Choroid plexus epithelial cell (primary cell): ENCODE measurements at regions not wholly inside any gene's neighbourhood (a gene's known extent, or its start where the extent isn't known, plus 50 kb on each side); places are given as distances from the start of the nearest gene placed in this dataset.

Experiments
- DNase-seq: peaks from one replicate; pipeline ENCODE4 v3.0.0-alpha.2; 2010; ENCODE audit warnings: low read depth
- H3K4me3 ChIP-seq: 2 replicates; pipeline ENCODE4 v1.5.1; 2011; ENCODE audit warnings: low read depth, mild to moderate bottlenecking, control low read depth, low read length, moderate library complexity
- TF ChIP-seq, protein P1 (sequence below): conservative IDR thresholded peaks from 2 replicates; pipeline ENCODE4 v1.5.1; 2011; ENCODE audit warnings: low read depth, mild to moderate bottlenecking, control low read depth, inconsistent platforms, low read length, moderate library complexity

GRCh38 chr11:116379185-116379828, 393.5 kb downstream of the BUD13 start:
- DNase-seq, result peak; percentile 9
- no peak overlapping the region for H3K4me3 ChIP-seq
- TF ChIP-seq, protein P1, sequence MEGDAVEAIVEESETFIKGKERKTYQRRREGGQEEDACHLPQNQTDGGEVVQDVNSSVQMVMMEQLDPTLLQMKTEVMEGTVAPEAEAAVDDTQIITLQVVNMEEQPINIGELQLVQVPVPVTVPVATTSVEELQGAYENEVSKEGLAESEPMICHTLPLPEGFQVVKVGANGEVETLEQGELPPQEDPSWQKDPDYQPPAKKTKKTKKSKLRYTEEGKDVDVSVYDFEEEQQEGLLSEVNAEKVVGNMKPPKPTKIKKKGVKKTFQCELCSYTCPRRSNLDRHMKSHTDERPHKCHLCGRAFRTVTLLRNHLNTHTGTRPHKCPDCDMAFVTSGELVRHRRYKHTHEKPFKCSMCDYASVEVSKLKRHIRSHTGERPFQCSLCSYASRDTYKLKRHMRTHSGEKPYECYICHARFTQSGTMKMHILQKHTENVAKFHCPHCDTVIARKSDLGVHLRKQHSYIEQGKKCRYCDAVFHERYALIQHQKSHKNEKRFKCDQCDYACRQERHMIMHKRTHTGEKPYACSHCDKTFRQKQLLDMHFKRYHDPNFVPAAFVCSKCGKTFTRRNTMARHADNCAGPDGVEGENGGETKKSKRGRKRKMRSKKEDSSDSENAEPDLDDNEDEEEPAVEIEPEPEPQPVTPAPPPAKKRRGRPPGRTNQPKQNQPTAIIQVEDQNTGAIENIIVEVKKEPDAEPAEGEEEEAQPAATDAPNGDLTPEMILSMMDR, result no peak

DNA sequence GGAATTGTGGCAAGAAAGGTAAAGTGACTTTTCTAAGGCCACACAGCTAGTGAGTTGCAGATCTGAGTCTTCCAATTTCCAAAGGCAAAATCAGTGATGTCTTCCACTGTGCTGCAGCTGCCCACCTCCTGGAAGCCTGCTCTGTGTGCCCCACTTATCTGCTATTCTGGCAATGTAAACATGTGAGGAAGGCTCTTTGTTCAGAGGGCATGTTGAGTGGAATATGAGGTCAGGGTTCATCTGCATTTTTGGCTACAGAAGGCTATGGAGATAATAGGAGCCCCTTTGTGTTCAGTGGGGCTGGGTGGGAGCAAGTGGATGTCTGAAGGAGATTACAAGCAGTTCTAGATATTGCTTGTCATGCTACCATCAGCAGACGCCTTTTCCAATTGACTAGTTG, 396.2 kb downstream of the BUD13 start:
- H3K4me3 ChIP-seq, result no peak overlapping the region
- no peak for DNase-seq
- TF ChIP-seq, protein P1, result no peak

DNA sequence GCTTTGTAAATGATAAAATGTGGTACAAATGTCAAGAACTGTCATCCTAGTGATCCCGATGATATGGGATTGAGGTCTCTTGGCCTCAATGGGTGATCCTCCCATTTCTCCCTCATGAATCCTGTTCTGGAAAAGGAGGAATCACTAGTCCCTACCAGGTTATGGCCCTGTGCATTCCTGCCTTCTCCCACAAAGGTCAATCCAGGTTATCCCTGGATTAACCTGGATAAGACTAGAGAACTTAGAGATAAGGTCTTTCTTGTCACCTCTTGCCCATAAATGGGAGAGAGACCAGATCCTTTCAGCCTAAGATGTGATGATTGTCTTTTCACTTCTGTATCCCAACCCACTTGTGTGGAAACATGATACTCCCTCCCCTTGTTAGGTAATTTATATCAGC, 396.7 kb downstream of the BUD13 start:
- H3K4me3 ChIP-seq, result no peak overlapping the region
- TF ChIP-seq, protein P1, result no peak
- no peak for DNase-seq

- TF ChIP-seq, protein P1, result no peak
- H3K4me3 ChIP-seq, result no peak overlapping the region
- no peak for DNase-seq
Observed at GRCh38 chr11:116375221-116375620, 397.6 kb downstream of the BUD13 start.

- TF ChIP-seq, protein P1, result no peak
- no peak overlapping the region for H3K4me3 ChIP-seq
Observed at GRCh38 chr11:116374085-116374484, 398.7 kb downstream of the BUD13 start.

GRCh38 chr11:116373104-116373944, 399.5 kb downstream of the BUD13 start:
- no peak overlapping the region for H3K4me3 ChIP-seq
- TF ChIP-seq, protein P1, result no peak
- DNase-seq, result no peak

More at GRCh38 chr11:116374085-116374484, 398.7 kb downstream of the BUD13 start:
- no peak for DNase-seq
